ENCODE measurements at regions not wholly inside any gene's neighbourhood (a gene's known extent, or its start where the extent isn't known, plus 50 kb on each side); places are given as distances from the start of the nearest gene placed in this dataset.

DNA sequence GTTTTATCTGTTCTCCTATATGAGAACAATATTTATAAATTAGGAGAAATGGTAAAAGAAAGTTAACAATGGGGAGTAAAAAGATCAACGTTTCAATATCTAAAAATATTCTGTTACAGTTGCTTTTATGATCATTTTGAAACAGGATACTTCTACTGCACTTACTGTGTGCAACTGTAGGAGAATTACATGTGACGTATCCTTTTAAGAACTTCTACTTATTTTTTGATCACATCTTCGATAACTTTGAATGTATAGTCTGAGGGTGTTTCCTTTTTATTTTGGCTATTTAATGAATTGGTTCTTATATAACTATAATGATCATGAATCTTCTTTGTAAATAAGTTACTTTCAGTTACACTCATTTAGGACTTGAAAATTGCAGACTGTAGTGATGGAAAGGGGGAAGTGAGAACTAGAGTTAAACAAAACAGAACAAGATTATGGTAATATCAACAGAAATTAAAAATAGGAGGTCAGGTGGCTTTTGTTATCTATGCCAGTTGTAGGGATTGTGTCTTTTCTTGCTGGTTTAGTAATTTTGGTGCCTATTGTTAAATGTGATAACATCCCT, 109.9 kb downstream of the MSTN start:
- Histone ChIP-seq H3K27ac (ENCODE audit: low read depth, low read length) (peak overlapping the region; percentile 95), H3K4me2 (ENCODE audit: low read length) (peak overlapping the region; percentile 83)

GRCh38 chr2:189951791-189952535, 110.6 kb downstream of the MSTN start:
- Histone ChIP-seq H3K4me3 (ENCODE audit: low read length) (peak overlapping the region; percentile 63), H3K27me3 (ENCODE audit: control insufficient read depth, low read length) (no peaks in the 10 kb centered on the region), H3K9me2 (replicated peaks; ENCODE audit: control insufficient read depth, low read length) (no peaks in the 10 kb centered on the region), H3K27ac (ENCODE audit: low read depth, low read length) (peak overlapping the region; percentile 95), H3K4me2 (ENCODE audit: low read length) (peak overlapping the region; percentile 83), H3F3A (ENCODE audit: control insufficient read depth, insufficient read depth) (peaks cover 9% of the 10 kb centered on the region), H3K79me2 (ENCODE audit: control insufficient read depth, low read length) (no peaks in the 10 kb centered on the region), H3K4me1 (ENCODE audit: control insufficient read depth, low read length) (peaks cover 53% of the 10 kb centered on the region), H3K9me3 (ENCODE audit: control insufficient read depth, insufficient read depth, low read length) (peaks cover 7% of the 10 kb centered on the region; the same call in 1 of the 2 replicates), H4K20me1 (ENCODE audit: control insufficient read depth, insufficient read depth, low read depth, low read length) (no peaks in the 10 kb centered on the region), H3K36me3 (ENCODE audit: control insufficient read depth, low read length) (peaks cover 22% of the 10 kb centered on the region)
- TF ChIP-seq, protein P1, sequence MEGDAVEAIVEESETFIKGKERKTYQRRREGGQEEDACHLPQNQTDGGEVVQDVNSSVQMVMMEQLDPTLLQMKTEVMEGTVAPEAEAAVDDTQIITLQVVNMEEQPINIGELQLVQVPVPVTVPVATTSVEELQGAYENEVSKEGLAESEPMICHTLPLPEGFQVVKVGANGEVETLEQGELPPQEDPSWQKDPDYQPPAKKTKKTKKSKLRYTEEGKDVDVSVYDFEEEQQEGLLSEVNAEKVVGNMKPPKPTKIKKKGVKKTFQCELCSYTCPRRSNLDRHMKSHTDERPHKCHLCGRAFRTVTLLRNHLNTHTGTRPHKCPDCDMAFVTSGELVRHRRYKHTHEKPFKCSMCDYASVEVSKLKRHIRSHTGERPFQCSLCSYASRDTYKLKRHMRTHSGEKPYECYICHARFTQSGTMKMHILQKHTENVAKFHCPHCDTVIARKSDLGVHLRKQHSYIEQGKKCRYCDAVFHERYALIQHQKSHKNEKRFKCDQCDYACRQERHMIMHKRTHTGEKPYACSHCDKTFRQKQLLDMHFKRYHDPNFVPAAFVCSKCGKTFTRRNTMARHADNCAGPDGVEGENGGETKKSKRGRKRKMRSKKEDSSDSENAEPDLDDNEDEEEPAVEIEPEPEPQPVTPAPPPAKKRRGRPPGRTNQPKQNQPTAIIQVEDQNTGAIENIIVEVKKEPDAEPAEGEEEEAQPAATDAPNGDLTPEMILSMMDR (IDR thresholded peaks at IDR 0.05; ENCODE audit: low read depth, low read length, poor library complexity, severe bottlenecking): no peak
- no peak for TF ChIP-seq EZH2phosphoT487 (IDR thresholded peaks at IDR 0.05; ENCODE audit: borderline replicate concordance, low read length)

More for the DNA sequence above, 109.9 kb downstream of the MSTN start:
- Histone ChIP-seq H3K9me3 (ENCODE audit: control insufficient read depth, insufficient read depth, low read length) (peaks cover 7% of the 10 kb centered on the region; the same call in 1 of the 2 replicates), H3K9me2 (replicated peaks; ENCODE audit: control insufficient read depth, low read length) (no peaks in the 10 kb centered on the region), H3F3A (ENCODE audit: control insufficient read depth, insufficient read depth) (peaks cover 9% of the 10 kb centered on the region), H3K36me3 (ENCODE audit: control insufficient read depth, low read length) (peaks cover 22% of the 10 kb centered on the region), H3K79me2 (ENCODE audit: control insufficient read depth, low read length) (no peaks in the 10 kb centered on the region), H3K27me3 (ENCODE audit: control insufficient read depth, low read length) (no peaks in the 10 kb centered on the region), H3K4me1 (ENCODE audit: control insufficient read depth, low read length) (peaks cover 51% of the 10 kb centered on the region), H4K20me1 (ENCODE audit: control insufficient read depth, insufficient read depth, low read depth, low read length) (no peaks in the 10 kb centered on the region), H3K4me3 (ENCODE audit: low read length) (peak overlapping the region; percentile 63)
- TF ChIP-seq, protein P1 (IDR thresholded peaks at IDR 0.05; ENCODE audit: low read depth, low read length, poor library complexity, severe bottlenecking): no peak
- TF ChIP-seq EZH2phosphoT487 (IDR thresholded peaks at IDR 0.05; ENCODE audit: borderline replicate concordance, low read length): no peak

- Histone ChIP-seq H3F3A (ENCODE audit: control insufficient read depth, insufficient read depth) (no peaks in the 10 kb centered on the region), H4K20me1 (ENCODE audit: control insufficient read depth, insufficient read depth, low read depth, low read length) (no peaks in the 10 kb centered on the region), H3K27me3 (ENCODE audit: control insufficient read depth, low read length) (no peaks in the 10 kb centered on the region), H3K9me3 (ENCODE audit: control insufficient read depth, insufficient read depth, low read length) (peaks cover 31% of the 10 kb centered on the region), H3K4me1 (ENCODE audit: control insufficient read depth, low read length) (peaks cover 15% of the 10 kb centered on the region), H3K4me3 (ENCODE audit: low read length) (no peak overlapping the region), H3K79me2 (ENCODE audit: control insufficient read depth, low read length) (no peaks in the 10 kb centered on the region), H3K9me2 (replicated peaks; ENCODE audit: control insufficient read depth, low read length) (no peaks in the 10 kb centered on the region), H3K4me2 (ENCODE audit: low read length) (no peak overlapping the region), H3K36me3 (ENCODE audit: control insufficient read depth, low read length) (no peaks in the 10 kb centered on the region; the same call in 1 of the 2 replicates), H3K27ac (ENCODE audit: low read depth, low read length) (no peak overlapping the region)
- TF ChIP-seq, protein P1 (IDR thresholded peaks at IDR 0.05; ENCODE audit: low read depth, low read length, poor library complexity, severe bottlenecking): no peak
- no peak for TF ChIP-seq EZH2phosphoT487 (IDR thresholded peaks at IDR 0.05; ENCODE audit: borderline replicate concordance, low read length)
Measured at GRCh38 chr2:189943009-189943408, 119.5 kb downstream of the MSTN start.

Data from DOHH2 (cell line).